ENCODE measurements at regions not wholly inside any gene's neighbourhood (a gene's known extent, or its start where the extent isn't known, plus 50 kb on each side); places are given as distances from the start of the nearest gene placed in this dataset.
A peak's percentile ranks its signal among the peaks of the same experiment; 100 is the strongest.

DNA sequence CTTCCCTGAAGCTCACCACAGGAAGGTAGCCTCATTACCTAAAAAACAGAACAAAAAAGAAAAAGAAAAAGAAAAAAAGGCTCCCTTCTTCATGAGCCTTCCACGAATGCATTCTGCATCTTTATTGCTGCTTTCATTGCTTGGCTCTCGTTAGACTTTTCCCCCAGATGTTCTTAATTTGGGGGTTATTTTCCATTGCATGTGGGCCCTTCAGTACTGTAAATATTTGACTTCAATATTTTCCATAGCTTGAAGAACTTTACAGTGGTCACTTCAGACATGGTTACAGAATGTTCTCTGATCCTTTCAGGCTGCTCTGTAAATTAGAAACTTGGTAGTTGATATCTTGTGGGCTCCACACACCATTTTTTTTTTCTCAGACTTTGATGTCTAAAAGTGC lies 65.6 kb upstream of the COPS8 start:
- no peak for DNase-seq

DNA sequence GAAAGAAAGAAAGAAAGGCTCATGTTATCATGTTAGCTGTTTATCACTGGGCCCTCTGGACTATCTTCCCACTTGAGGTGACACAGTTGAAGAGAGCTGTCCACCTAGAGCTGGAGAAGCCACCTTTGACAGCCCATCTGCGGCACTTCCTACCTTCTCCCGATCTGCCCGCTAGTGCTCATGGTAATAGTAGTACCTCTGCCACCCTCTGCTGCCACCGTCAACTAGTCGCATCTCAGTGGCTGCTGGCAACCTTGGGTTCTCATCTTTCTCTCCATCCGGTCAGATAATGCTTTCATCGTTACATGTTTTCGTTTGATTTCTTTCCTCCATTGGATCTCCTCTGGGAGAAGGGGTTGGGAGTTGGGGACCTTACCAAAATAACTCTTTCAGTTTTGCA lies 63.2 kb upstream of the COPS8 start:
- DNase-seq, result peak; percentile 30

DNA sequence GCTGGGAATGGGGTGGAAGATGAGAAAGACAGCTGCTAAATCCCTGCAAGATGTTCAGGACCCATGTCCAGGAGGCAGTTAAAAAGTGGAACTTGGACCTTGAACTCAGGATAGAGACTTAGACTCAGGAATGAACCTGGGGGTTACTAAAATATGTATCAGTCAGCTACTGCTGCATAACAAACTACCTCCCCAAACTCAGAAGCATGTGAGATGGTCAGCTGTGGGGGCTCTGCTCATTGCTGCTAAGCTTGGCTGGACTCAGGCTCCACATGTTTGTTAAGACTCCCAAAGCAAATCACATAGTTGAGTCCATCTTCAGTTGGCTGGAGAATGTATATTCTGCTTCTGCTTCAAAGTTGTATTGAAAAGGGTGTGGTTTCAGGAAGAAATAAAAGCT lies 61.4 kb upstream of the COPS8 start:
- DNase-seq, result no peak

DNA sequence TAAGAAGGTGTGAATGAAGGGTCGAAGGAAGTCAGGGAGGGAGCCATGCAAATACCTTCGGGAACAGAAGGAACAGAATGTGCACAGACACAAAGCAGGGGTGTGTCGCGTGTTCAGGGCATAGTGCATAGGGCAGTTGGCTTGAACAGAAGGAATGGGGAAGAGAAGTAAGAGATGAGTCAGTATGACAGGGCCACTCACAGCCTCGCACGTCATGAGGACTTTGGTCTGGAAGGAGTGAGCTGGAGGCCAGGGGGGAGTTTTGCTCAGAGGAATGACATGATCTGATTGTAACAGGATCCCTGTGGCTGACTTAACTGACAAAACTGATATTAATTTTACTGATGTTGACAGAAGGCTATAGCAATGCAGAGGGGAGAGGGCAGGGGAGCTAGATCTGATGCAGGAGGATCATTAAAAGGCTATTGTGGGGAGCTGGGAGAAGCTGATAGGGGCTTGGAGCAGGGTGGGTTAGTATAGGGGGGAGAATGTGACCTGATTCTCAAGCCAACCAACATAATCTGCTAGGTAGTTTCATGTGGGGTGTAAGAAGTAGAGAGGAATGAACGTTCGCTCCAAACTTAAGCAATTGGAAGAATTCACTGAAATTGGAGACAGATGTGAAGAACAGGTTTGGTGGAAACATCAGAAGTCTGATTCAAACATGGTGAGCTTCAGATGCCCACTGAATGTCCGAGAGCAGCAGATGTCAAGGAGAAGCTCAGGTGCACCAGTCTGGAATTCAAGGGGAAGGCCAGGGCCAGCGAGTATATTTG lies 60.4 kb upstream of the COPS8 start:
- peak; percentile 42 for DNase-seq

DNA sequence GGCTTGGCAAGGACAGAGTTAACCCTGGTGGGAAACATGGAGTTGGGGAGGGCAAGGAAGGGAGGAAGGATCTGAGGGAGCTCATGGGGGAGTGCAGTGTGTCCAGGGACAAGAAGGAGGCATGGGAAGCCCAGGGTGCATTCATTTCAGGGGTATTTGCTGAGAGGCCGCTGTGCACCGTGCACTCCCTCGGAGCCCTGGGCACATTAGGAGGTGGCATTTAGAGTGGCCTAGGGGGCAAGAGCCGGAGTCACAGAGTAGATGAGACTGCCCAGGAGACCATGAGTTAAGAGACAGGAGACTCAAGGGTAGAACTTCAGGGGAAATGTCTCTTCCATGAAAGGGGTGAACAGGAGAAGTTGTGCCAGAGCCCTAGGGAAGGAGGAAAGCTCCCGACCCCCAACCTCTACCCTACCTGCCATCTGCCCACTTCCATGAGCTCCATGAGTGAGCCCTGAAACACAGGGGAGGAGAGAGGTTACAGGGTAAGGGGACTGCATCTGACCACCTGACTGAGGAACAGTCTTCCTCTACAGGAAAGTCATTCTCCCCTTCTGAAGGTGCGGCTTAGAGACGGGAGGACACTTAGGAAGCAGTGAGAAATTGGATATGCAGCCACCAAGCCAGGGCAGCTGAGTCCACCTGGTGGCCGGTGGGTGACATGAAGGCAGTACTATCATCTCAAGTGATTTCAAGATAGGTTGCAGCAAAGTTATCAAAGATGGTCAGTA lies 58.5 kb upstream of the COPS8 start:
- peak; percentile 94 for DNase-seq

DNA sequence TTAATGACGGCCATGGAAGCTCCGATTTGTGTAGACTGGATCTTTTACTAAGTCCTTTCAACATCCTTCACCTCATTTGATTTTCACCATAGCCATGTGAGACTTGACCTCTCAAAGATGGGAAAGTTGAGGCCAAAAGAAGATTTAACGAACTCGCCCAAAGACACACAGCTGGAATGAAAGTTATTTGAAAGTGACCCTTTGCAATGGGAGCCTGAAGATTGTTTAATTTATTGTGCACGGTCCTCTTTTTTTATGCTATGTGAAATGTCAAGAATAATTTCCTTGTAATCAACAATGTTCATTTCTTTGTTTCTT lies 58.0 kb upstream of the COPS8 start:
- DNase-seq, result no peak

DNA sequence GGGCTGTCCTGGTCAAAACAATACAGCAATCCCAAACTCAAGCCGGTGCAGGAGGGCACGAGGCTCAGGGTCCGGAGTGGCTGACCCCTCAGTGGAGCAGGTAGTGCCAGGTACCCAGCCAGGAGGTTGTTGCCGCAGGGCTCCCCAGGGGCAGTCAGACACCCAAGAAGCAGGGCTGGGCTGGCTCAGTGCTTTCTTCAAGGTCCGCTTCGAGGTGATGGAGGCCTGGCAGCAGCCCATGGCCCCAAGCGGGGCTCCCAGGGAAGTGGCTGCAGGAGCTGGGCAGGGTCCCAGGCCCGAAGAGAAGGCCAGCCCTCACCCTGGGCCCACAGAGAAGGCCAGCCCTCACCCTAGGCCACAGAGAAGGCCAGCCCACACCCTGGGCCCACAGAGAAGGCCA lies 55.3 kb upstream of the COPS8 start:
- no peak for DNase-seq

DNA sequence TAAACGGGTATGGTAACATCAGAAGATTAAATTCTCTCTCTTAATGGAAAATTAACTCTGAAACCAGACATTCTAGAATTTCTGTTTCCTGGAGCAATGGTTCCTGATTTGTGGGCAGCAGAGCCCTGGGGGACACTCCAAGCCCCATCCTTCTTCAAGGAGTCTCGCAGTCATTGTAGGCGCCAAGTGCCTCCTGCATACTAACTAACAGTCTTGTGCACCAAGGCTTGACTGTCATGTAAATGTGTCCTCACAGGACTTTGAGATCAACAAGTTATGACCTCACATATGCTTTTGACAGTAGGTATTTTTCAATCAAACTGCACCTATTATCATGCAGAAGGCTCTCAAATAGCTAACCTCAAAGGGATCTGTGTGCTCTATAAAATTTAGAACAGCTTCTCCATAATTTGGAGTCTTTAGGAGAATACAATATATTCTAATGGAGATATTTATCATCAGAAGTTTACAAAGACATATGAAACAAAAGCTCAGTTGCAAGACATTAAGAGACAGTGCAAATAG lies 52.1 kb upstream of the COPS8 start:
- DNase-seq, result no peak

DNA sequence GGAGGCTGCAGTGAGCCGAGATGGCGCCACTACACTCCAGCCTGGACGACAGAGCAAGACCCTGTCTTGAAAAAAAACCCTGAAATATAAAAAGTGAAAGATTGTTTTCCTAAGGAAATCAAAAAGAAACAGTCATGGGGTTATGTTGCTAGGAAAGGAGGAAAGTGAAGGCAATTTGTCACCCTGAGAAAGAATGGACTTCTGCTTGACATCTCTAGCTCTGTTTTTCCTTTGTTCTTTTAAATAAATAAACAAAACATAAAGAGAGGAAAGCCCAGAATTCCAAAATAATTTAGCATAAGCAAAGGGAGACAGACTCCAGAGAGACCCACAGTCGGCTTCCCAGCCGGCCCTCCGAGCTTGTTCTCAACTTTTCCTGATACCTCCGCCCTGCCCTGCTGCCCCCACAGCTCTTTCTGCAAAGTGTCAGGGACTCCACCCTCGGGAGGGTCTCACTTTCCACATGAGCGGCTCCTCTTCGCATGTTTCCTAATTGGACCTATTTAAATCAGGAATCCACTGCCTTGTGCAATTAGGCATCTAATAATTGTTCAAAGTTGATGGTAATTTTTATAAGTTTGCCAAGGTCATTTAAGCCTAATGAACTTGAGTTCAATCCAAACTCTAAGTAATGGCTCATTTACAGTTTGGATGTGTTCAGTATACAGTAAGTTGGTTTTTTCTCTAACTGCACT lies 49.8 kb upstream of the COPS8 start:
- no peak for DNase-seq
